ENCODE measurements at regions not wholly inside any gene's neighbourhood (a gene's known extent, or its start where the extent isn't known, plus 50 kb on each side); places are given as distances from the start of the nearest gene placed in this dataset.
"Not testable (repeated sequence)": the region's sequence is repeated elsewhere in the genome, so short reads cannot be mapped to it uniquely, and the experiment has no call there.

DNA sequence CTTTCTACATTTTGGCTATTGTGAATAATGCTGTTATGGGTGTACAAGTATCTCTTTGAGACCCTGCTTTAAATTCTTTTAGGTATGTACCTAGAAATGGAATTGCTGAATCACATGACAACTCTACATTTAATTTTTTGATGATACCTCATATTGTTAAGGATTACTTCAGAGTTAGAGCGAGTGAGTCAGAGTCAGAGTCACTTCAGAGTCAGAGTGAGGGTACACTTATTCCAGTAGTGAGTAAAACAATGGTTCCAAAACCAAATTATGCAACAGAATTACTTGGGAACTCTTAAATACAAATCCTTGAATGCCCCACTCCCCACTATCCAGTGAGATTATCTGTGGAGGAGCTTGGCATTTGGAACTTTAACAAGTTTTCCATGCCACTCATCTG, 50.3 kb upstream of the SNRK start:
- DNase-seq: no peak

- DNase-seq: no peak
Measured at GRCh38 chr3:43233062-43233461, 53.3 kb upstream of the SNRK start.

- DNase-seq: no peak
Measured at GRCh38 chr3:43231276-43232000, 54.9 kb upstream of the SNRK start.

DNA sequence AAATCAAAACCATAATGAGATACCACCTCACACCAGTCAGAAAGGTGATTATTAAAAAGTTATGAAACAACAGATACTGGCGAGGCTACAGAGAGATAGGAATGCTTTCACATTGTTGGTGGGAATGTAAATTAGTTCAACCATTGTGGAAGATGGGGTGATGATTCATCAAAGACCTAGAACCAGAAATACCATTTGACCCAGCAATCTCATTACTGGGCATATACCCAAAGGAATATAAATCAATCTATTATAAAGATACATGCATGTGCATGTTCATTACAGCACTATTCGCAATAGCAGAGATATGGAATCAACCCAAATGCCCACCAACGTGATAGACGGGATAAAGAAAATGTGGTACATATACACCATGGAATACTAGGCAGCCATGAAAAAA, 56.5 kb upstream of the SNRK start:
- not testable (repeated sequence) for DNase-seq

DNA sequence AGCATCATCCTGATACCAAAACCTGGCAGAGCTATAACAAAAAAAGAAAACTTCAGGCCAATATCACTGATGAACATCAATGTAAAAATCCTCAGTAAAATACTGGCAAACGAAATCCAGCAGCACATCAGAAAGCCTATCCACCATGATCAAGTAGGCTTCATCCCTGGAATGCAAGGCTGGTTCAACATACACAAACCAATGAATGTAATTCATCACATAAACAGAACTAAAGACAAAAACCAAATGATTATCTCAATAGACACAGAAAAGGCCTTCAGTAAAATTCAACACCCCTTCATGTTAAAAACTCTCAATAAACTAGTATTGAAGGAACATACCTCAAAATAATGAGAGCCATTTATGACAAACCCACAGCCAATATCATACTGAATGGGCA, 58.7 kb upstream of the SNRK start:
- DNase-seq: not testable (repeated sequence)

DNA sequence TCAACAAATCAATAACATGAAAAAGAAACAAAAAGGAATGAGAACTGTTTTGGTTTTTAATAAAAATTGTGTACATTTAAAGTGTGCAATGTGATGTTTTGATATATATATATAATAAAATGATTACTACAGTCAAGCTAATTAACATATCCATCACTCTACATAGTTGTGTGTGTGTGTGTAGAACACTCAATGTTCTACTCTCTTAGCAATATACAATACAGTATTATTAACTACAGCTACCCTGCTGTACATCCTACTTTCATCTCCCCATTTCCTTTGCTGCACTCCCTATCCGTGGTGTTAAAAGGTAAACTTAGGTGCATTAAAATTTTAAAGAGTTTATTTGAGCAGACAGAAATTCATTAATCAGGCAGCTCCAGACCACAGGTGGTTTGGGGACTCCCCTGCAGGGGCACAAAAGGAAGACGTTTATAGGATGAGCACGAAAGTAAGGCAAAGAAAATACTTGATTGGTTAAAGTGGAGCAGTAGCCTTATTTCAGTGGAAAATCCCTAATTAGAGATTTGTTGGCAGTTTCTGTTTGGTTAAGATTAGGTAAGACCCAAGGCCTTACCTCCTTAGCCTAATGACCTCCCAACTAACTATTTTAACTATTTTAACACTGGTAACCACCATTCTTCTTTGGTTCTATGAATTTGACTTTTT, 61.8 kb upstream of the SNRK start:
- no peak for DNase-seq

- no peak for DNase-seq
Measured at GRCh38 chr3:43223670-43224364, 62.5 kb upstream of the SNRK start.

GRCh38 chr3:43222590-43222989, 63.8 kb upstream of the SNRK start:
- DNase-seq: no peak

- DNase-seq: no peak
Measured at GRCh38 chr3:43221076-43221475, 65.3 kb upstream of the SNRK start.

GRCh38 chr3:43219616-43220015, 66.7 kb upstream of the SNRK start:
- no peak for DNase-seq

DNA sequence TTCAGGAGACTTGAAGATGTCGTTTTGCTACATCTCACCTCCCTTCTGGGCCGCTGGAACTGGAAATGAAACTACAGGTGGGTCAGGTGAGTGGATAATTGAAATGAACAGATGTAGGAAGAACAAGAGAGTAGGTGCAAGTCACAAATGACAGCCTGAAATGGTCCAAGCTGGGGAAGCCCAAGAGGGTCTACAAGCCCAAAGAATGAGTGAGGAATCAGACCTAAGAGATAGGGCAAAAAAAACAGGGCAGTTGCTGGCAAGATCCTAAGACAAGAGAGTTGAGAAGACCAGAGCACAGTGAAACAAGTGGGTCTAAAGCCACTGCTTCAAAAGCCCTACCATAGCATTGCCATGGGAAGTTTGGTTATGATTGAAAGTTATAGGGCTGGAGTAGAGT, 67.4 kb upstream of the SNRK start:
- no peak for DNase-seq

DNA sequence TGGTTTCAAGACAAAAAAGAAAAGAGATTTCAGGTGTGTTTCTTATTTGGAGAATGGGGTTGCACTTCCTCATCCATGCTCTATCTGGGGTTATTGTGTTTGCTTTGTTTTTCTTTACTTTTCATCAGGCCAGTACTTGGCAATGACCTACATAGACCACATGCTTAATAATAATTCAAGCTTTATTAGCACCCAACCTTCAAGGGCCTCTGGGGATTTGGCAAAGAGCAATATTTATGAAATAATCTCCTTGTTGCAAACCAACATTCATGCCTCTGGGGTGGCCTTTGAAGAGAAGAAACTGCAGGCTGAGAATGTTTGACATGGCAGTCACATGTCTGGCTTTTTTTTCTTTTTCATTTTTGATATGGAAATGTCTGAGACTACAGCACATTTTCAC, 68.2 kb upstream of the SNRK start:
- DNase-seq: no peak

DNA sequence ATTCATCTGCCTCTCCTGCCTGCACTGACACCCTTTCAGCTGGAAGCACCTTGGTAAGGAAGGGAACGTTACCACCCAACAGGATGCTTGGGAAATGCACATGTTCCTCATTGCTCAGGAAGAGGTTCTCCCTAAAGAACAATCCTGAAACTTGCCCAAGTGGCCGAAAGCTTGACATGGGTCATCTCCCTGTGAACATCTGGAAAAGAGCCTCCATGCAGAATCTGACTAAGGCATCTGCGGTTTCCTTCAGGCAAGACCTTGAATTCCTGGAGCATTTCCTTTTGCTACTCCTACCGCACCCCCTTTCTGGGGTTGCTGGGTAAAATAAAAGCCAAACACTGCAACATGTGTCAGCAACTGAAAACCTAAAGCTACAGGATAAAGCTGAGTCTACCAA, 68.7 kb upstream of the SNRK start:
- no peak for DNase-seq

GRCh38 chr3:43217206-43217605, 69.1 kb upstream of the SNRK start:
- DNase-seq: no peak

DNA sequence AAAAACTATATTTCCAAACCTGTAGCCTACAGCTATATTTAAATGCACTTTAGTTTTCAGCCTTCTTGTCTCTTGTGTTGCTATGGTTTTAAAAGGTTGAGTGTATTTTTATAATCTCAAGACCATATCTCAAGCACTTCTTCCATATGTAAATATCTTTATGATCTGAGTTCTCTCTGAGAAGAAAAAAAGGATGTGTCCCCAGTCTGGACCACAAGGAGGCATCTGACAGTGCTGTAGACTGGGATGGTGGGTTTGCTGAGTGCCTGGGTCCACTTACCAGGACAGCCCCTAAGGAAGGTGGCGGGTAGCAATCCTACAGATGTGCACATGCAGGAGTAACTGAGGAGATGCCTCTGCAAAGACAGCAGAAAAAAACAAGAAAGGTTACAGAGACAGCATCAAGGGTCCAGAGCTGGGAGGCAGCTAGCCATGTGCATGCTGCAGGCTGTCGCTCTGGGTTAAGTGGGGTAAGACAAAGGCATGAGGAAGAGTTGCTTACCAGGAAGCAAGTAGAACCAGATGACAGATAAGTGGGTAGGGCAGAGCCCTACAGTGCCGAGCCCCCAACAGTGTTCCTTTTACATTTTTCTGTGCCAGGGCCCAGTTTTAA, 70.6 kb upstream of the SNRK start:
- DNase-seq: no peak

DNA sequence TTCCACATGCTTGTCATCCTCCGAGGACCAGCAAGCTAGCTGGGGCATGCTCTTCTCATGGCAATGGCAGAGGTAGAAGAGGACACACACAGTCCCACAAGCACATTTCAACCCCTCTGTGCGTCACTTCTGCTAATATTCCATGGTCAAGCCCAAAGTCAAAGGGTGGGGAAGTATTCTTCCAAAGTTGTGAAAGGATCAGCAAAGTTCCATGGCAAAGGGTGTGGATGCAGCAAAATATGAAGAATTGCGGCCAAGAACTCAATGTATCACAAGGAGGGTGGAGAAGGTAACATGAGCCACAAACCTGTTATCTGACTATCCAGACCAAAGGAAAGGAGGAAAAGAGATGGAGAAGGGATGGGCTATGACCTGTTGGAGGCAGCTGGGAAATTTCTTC, 71.2 kb upstream of the SNRK start:
- DNase-seq: no peak

DNA sequence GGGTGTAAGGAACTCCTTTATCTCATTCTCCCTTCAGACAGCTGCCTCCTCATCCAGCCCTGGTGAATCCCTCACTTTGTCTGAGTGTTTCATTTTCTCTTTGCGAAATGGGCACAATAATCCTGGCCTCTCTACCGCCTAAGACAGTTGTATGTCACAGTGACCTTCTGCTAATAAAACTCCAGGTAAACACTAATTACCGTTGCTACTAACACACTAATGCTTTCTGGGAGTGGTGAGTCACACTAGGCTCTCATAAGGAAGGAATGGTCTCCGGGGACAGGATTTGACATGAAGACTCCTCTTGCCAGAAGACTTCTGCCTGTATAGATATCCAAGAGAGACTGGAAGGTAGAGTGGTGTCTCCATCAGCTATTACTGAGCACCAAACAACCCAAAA, 71.7 kb upstream of the SNRK start:
- DNase-seq: no peak

GRCh38 chr3:43213631-43214030, 72.7 kb upstream of the SNRK start:
- no peak for DNase-seq

- no peak for DNase-seq
Measured at GRCh38 chr3:43212914-43213611, 73.3 kb upstream of the SNRK start.

- DNase-seq: no peak
Measured at GRCh38 chr3:43211681-43212080, 74.7 kb upstream of the SNRK start.

GRCh38 chr3:43210049-43211027, 76.0 kb upstream of the SNRK start:
- no peak for DNase-seq

- DNase-seq: no peak
Measured at GRCh38 chr3:43207628-43208085, 78.7 kb upstream of the SNRK start.
